ENCODE measurements at regions not wholly inside any gene's neighbourhood (a gene's known extent, or its start where the extent isn't known, plus 50 kb on each side); places are given as distances from the start of the nearest gene placed in this dataset.
A peak's percentile ranks its signal among the peaks of the same experiment; 100 is the strongest.

DNA sequence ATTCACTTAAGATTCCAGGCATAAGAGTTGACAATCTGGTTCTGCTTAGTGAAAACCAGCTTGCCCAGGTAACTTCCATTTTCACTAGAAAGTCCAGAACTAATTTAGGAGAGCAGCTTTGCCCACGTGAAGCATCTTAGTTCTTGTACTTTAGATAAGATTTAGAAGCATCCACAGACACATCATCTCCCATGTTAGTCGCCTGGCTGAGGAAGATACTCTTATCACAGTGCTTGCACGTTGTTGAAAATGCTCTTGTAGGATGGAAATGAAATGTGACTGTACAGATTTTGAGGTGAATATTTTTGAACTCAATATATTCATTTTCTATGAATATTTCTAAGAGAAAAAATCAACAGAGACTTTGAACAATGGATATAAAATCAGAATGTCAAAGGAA lies 159.7 kb downstream of the SOCS6 start:
- Histone ChIP-seq H3K23ac (ENCODE audit: low read length in 2 of 2) (no peak overlapping the region), H2AFZ (ENCODE audit: low read depth, low read length) (no peak overlapping the region), H2BK12ac (ENCODE audit: low read length in 2 of 2) (no peak overlapping the region), H3K9me3 (ENCODE audit: control insufficient read depth, low read length) (peaks cover 12% of the 10 kb centered on the region), H4K8ac (ENCODE audit: low read length) (no peak overlapping the region), H3K36me3 (ENCODE audit: control insufficient read depth in 1 of 2, insufficient read depth in 2 of 2, low read depth in 1 of 2, low read length in 2 of 2) (no peaks in the 10 kb centered on the region), H3K18ac (ENCODE audit: low read depth in 1 of 2, low read length in 2 of 2) (no peak overlapping the region), H3K27ac (ENCODE audit: low read length, poor library complexity, severe bottlenecking) (no peak overlapping the region), H2BK120ac (ENCODE audit: low read depth, low read length) (no peak overlapping the region), H4K91ac (ENCODE audit: low read length) (no peak overlapping the region), H3K4ac (ENCODE audit: low read depth in 1 of 2, low read length in 2 of 2) (no peak overlapping the region), H3K4me3 (ENCODE audit: insufficient read depth in 1 of 2, low read depth in 1 of 2, low read length in 2 of 2) (no peak overlapping the region), H3K4me2 (ENCODE audit: low read length, poor library complexity, severe bottlenecking) (no peak overlapping the region), H2BK15ac (ENCODE audit: low read depth, poor library complexity, severe bottlenecking) (no peak overlapping the region), H3K79me1 (replicated peaks; ENCODE audit: low read length, poor library complexity, severe bottlenecking) (no peaks in the 10 kb centered on the region), H2BK5ac (ENCODE audit: low read depth, low read length, poor library complexity, severe bottlenecking) (no peak overlapping the region), H3K4me1 (ENCODE audit: control insufficient read depth, insufficient read depth, low read depth, low read length) (no peaks in the 10 kb centered on the region), H3K14ac (ENCODE audit: low read length in 2 of 2) (no peak overlapping the region), H3K9ac (ENCODE audit: low read length) (no peak overlapping the region), H3K27me3 (ENCODE audit: control insufficient read depth in 1 of 2, insufficient read depth in 1 of 2, low read length in 2 of 2) (no peaks in the 10 kb centered on the region), H2AK5ac (ENCODE audit: low read length, severe bottlenecking) (no peak overlapping the region)
- whole genome bisulfite sequencing = no CpG with 5 or more reads among the region's 3 CpGs
- no peak for DNase-seq

DNA sequence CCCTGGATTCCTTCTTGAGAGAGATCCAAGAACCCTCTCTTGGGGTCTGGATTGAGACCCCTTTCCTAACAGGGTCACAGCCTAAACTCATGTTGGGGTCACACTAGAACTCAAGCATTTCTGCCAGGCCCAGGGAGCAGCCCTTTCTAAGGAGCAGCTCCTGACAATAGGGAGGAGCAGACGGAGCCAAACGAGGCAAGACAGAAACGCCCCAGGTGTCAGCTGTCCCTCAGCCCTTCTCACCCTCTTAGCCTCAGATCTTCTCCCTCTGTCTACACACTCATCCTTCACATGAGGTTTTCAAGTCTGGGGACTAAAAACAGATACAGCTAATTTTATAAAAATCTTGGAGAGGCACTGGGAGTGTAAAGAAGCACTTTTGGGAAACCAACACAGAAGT lies 157.2 kb downstream of the SOCS6 start:
- WGBS = 74% methylated on average over 2 of the region's 3 CpGs
- Histone ChIP-seq H3K14ac (ENCODE audit: low read length in 2 of 2) (no peak overlapping the region), H3K9ac (ENCODE audit: low read length) (no peak overlapping the region), H2BK15ac (ENCODE audit: low read depth, poor library complexity, severe bottlenecking) (no peak overlapping the region), H4K91ac (ENCODE audit: low read length) (no peak overlapping the region), H3K23ac (ENCODE audit: low read length in 2 of 2) (no peak overlapping the region), H3K79me1 (replicated peaks; ENCODE audit: low read length, poor library complexity, severe bottlenecking) (no peaks in the 10 kb centered on the region), H3K4me3 (ENCODE audit: insufficient read depth in 1 of 2, low read depth in 1 of 2, low read length in 2 of 2) (no peak overlapping the region), H3K36me3 (ENCODE audit: control insufficient read depth in 1 of 2, insufficient read depth in 2 of 2, low read depth in 1 of 2, low read length in 2 of 2) (no peaks in the 10 kb centered on the region), H3K4me2 (ENCODE audit: low read length, poor library complexity, severe bottlenecking) (no peak overlapping the region), H3K27ac (ENCODE audit: low read length, poor library complexity, severe bottlenecking) (no peak overlapping the region), H3K4ac (ENCODE audit: low read depth in 1 of 2, low read length in 2 of 2) (no peak overlapping the region), H3K18ac (ENCODE audit: low read depth in 1 of 2, low read length in 2 of 2) (no peak overlapping the region), H2AFZ (ENCODE audit: low read depth, low read length) (no peak overlapping the region), H3K9me3 (ENCODE audit: control insufficient read depth, low read length) (peaks cover 32% of the 10 kb centered on the region), H3K4me1 (ENCODE audit: control insufficient read depth, insufficient read depth, low read depth, low read length) (no peaks in the 10 kb centered on the region), H2BK5ac (ENCODE audit: low read depth, low read length, poor library complexity, severe bottlenecking) (no peak overlapping the region), H2BK120ac (ENCODE audit: low read depth, low read length) (no peak overlapping the region), H2BK12ac (ENCODE audit: low read length in 2 of 2) (no peak overlapping the region), H2AK5ac (ENCODE audit: low read length, severe bottlenecking) (no peak overlapping the region), H4K8ac (ENCODE audit: low read length) (no peak overlapping the region), H3K27me3 (ENCODE audit: control insufficient read depth in 1 of 2, insufficient read depth in 1 of 2, low read length in 2 of 2) (no peaks in the 10 kb centered on the region)
- no peak for DNase-seq

DNA sequence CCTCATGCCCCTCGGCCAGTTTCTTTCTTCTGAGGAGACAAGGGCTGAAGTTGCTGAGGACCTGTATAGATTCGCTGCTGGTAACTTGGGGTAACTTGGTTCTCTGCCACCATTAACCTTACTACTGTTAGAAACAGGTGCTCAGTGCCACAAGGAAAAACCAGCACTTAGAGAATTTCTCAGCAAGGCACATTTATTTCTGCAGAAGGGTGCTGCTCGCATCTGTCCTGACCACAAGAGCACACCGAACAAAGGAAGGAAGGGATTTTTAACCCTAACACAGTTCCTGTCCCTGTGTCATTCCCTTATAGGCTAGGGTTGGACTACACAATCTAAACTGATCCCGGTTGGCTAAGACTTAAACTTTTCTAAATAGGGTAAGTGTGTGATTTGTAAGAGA lies 154.1 kb downstream of the SOCS6 start:
- Histone ChIP-seq H3K18ac (ENCODE audit: low read depth in 1 of 2, low read length in 2 of 2) (no peak overlapping the region), H2BK12ac (ENCODE audit: low read length in 2 of 2) (no peak overlapping the region), H4K91ac (ENCODE audit: low read length) (no peak overlapping the region), H2BK15ac (ENCODE audit: low read depth, poor library complexity, severe bottlenecking) (no peak overlapping the region), H3K79me1 (replicated peaks; ENCODE audit: low read length, poor library complexity, severe bottlenecking) (no peaks in the 10 kb centered on the region), H3K4ac (ENCODE audit: low read depth in 1 of 2, low read length in 2 of 2) (no peak overlapping the region), H2AFZ (ENCODE audit: low read depth, low read length) (no peak overlapping the region), H3K14ac (ENCODE audit: low read length in 2 of 2) (no peak overlapping the region), H2AK5ac (ENCODE audit: low read length, severe bottlenecking) (no peak overlapping the region), H4K8ac (ENCODE audit: low read length) (no peak overlapping the region), H3K23ac (ENCODE audit: low read length in 2 of 2) (no peak overlapping the region), H3K27me3 (ENCODE audit: control insufficient read depth in 1 of 2, insufficient read depth in 1 of 2, low read length in 2 of 2) (no peaks in the 10 kb centered on the region), H2BK120ac (ENCODE audit: low read depth, low read length) (no peak overlapping the region), H3K36me3 (ENCODE audit: control insufficient read depth in 1 of 2, insufficient read depth in 2 of 2, low read depth in 1 of 2, low read length in 2 of 2) (no peaks in the 10 kb centered on the region), H3K4me3 (ENCODE audit: insufficient read depth in 1 of 2, low read depth in 1 of 2, low read length in 2 of 2) (peak overlapping the region in 1 of 2 experiments; percentile 34), H3K9ac (ENCODE audit: low read length) (no peak overlapping the region), H3K9me3 (ENCODE audit: control insufficient read depth, low read length) (peaks cover 32% of the 10 kb centered on the region), H3K4me1 (ENCODE audit: control insufficient read depth, insufficient read depth, low read depth, low read length) (no peaks in the 10 kb centered on the region), H2BK5ac (ENCODE audit: low read depth, low read length, poor library complexity, severe bottlenecking) (no peak overlapping the region), H3K4me2 (ENCODE audit: low read length, poor library complexity, severe bottlenecking) (no peak overlapping the region), H3K27ac (ENCODE audit: low read length, poor library complexity, severe bottlenecking) (no peak overlapping the region)
- WGBS = 77% methylated on average over 5 of the region's 5 CpGs
- no peak for DNase-seq

DNA sequence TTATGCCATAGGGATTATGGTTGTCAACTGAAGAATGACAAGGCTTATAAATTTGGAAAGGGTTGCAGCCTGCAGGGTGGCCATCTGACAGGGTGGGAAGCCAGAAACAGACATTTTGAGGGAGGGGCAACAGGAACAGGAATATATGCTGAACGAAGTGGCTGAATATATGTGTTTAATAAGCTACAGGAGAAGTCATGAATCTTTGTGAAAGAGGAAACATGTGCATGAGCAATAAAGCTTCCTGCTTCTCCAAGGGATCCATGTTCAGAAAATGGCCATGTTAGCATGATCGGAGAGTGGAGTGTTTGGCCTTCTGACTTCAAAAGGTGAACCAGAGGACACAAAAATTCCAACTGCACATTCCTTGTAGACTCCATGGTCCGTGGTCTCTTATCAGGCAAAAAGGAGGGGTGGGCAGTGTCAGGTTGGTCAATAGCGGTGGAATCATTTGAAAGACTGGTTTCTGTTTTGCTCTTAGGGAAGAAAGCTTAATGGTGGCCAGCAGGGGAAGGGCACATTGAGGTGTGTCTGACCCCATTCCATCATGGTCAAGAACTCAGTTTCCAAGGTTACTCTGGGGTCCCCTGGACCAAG lies 144.1 kb downstream of the SOCS6 start:
- H3K4ac ChIP-seq (ENCODE audit: low read depth in 1 of 2, low read length in 2 of 2) = peak overlapping the region in 1 of 2 experiments; percentile 61
- H3K14ac ChIP-seq (ENCODE audit: low read length in 2 of 2) = no peak overlapping the region
- H3K4me3 ChIP-seq (ENCODE audit: insufficient read depth in 1 of 2, low read depth in 1 of 2, low read length in 2 of 2) = no peak overlapping the region
- H4K8ac ChIP-seq (ENCODE audit: low read length) = no peak overlapping the region
- H3K27ac ChIP-seq (ENCODE audit: low read length, poor library complexity, severe bottlenecking) = no peak overlapping the region
- H2BK5ac ChIP-seq (ENCODE audit: low read depth, low read length, poor library complexity, severe bottlenecking) = peak overlapping the region; percentile 31
- H3K4me1 ChIP-seq (ENCODE audit: control insufficient read depth, insufficient read depth, low read depth, low read length) = no peaks in the 10 kb centered on the region
- DNase-seq = no peak
- H3K79me1 ChIP-seq (replicated peaks; ENCODE audit: low read length, poor library complexity, severe bottlenecking) = no peaks in the 10 kb centered on the region
- no peak overlapping the region for H4K91ac ChIP-seq (ENCODE audit: low read length)
- WGBS = 77% methylated on average over 4 of the region's 4 CpGs
- H3K4me2 ChIP-seq (ENCODE audit: low read length, poor library complexity, severe bottlenecking) = no peak overlapping the region
- peak overlapping the region in 1 of 2 experiments; percentile 90 for H2BK12ac ChIP-seq (ENCODE audit: low read length in 2 of 2)
- H2BK15ac ChIP-seq (ENCODE audit: low read depth, poor library complexity, severe bottlenecking) = no peak overlapping the region
- no peak overlapping the region for H3K23ac ChIP-seq (ENCODE audit: low read length in 2 of 2)
- H3K27me3 ChIP-seq (ENCODE audit: control insufficient read depth in 1 of 2, insufficient read depth in 1 of 2, low read length in 2 of 2) = no peaks in the 10 kb centered on the region
- no peak overlapping the region for H2BK120ac ChIP-seq (ENCODE audit: low read depth, low read length)
- H3K9me3 ChIP-seq (ENCODE audit: control insufficient read depth, low read length) = no peaks in the 10 kb centered on the region
- no peak overlapping the region for H2AK5ac ChIP-seq (ENCODE audit: low read length, severe bottlenecking)
- peak overlapping the region in 1 of 2 experiments; percentile 12 for H3K18ac ChIP-seq (ENCODE audit: low read depth in 1 of 2, low read length in 2 of 2)
- no peaks in the 10 kb centered on the region for H3K36me3 ChIP-seq (ENCODE audit: control insufficient read depth in 1 of 2, insufficient read depth in 2 of 2, low read depth in 1 of 2, low read length in 2 of 2)
- no peak overlapping the region for H3K9ac ChIP-seq (ENCODE audit: low read length)
- no peak overlapping the region for H2AFZ ChIP-seq (ENCODE audit: low read depth, low read length)

Measured in mesenchymal stem cell (in vitro differentiated cells and primary cell).